DOHH2 (cell line): ENCODE measurements at regions not wholly inside any gene's neighbourhood (a gene's known extent, or its start where the extent isn't known, plus 50 kb on each side); places are given as distances from the start of the nearest gene placed in this dataset.

Source experiments
- H3F3A ChIP-seq: fragments of 200-600 bp; sonication (generic), shearing (Covaris generic); 2 replicates; pipeline ENCODE4 v1.6.0; 2016; ENCODE audit warnings: antibody characterized with exemption, mild to moderate bottlenecking; ENCODE audit not compliant: control insufficient read depth, insufficient read depth
- H3K27ac ChIP-seq: fragments of 200-600 bp; sonication (generic); 2 replicates; pipeline ENCODE4 v1.5.1; 2014; ENCODE audit warnings: low read depth, mild to moderate bottlenecking, low read length, moderate library complexity
- H3K27me3 ChIP-seq: fragments of 200-600 bp; sonication (generic); 2 replicates; pipeline ENCODE4 v1.6.1; 2014; ENCODE audit warnings: mild to moderate bottlenecking, low read length, mixed read lengths; ENCODE audit not compliant: control insufficient read depth
- H3K36me3 ChIP-seq: fragments of 200-600 bp; sonication (generic); 2 replicates; pipeline ENCODE4 v1.6.1; 2014; ENCODE audit warnings: mild to moderate bottlenecking, low read length, moderate library complexity, mixed read lengths; ENCODE audit not compliant: control insufficient read depth
- H3K4me1 ChIP-seq: fragments of 200-600 bp; sonication (generic); 2 replicates; pipeline ENCODE4 v1.6.1; 2014; ENCODE audit warnings: mild to moderate bottlenecking, low read length, mixed read lengths; ENCODE audit not compliant: control insufficient read depth
- H3K4me2 ChIP-seq: fragments of 200-600 bp; sonication (generic); 2 replicates; pipeline ENCODE4 v1.6.0; 2014; ENCODE audit warnings: mild to moderate bottlenecking, low read length, moderate library complexity
- H3K4me3 ChIP-seq: fragments of 200-600 bp; sonication (generic); 2 replicates; pipeline ENCODE4 v1.5.1; 2014; ENCODE audit warnings: mild to moderate bottlenecking, low read length, mixed read lengths
- H3K79me2 ChIP-seq: fragments of 200-600 bp; sonication (generic); 2 replicates; pipeline ENCODE4 v1.6.1; 2014; ENCODE audit warnings: mild to moderate bottlenecking, low read length, mixed read lengths; ENCODE audit not compliant: control insufficient read depth
- H3K9me2 ChIP-seq: fragments of 200-600 bp; sonication (generic); replicated peaks from 2 replicates; pipeline ENCODE4 v1.6.1; 2014; ENCODE audit warnings: mild to moderate bottlenecking, low read length, mixed read lengths; ENCODE audit not compliant: control insufficient read depth
- H3K9me3 ChIP-seq: fragments of 200-600 bp; sonication (generic); 2 replicates; pipeline ENCODE4 v1.6.1; 2014; ENCODE audit warnings: antibody characterized with exemption, low read length, mixed read lengths; ENCODE audit not compliant: control insufficient read depth, insufficient read depth
- H4K20me1 ChIP-seq: fragments of 200-600 bp; sonication (generic); 2 replicates; pipeline ENCODE4 v1.6.0; 2014; ENCODE audit warnings: low read depth, mild to moderate bottlenecking, antibody characterized with exemption, low read length, moderate library complexity; ENCODE audit not compliant: control insufficient read depth, insufficient read depth
- EZH2phosphoT487 ChIP-seq: fragments of 200-600 bp; sonication (generic); IDR thresholded peaks from 2 replicates; pipeline ENCODE4 v1.6.1; 2017; ENCODE audit warnings: borderline replicate concordance, mild to moderate bottlenecking, antibody characterized with exemption, low read length, moderate library complexity, mixed read lengths
- TF ChIP-seq, protein P1 (sequence below): fragments of 200-600 bp; sonication (generic); IDR thresholded peaks from one replicate; pipeline ENCODE4 v1.5.1; 2014; ENCODE audit warnings: antibody characterized with exemption, mild to moderate bottlenecking, low read depth, low read length; ENCODE audit not compliant: poor library complexity, severe bottlenecking

- Histone ChIP-seq H3K36me3 (no peaks in the 10 kb centered on the region), H3K79me2 (no peaks in the 10 kb centered on the region), H3F3A (no peaks in the 10 kb centered on the region), H3K9me3 (no peaks in the 10 kb centered on the region), H3K4me1 (no peaks in the 10 kb centered on the region), H3K27me3 (peaks cover 28% of the 10 kb centered on the region), H3K4me3 (no peak overlapping the region), H4K20me1 (no peaks in the 10 kb centered on the region), H3K9me2 (no peaks in the 10 kb centered on the region), H3K4me2 (no peak overlapping the region), H3K27ac (no peak overlapping the region)
- TF ChIP-seq, protein P1, sequence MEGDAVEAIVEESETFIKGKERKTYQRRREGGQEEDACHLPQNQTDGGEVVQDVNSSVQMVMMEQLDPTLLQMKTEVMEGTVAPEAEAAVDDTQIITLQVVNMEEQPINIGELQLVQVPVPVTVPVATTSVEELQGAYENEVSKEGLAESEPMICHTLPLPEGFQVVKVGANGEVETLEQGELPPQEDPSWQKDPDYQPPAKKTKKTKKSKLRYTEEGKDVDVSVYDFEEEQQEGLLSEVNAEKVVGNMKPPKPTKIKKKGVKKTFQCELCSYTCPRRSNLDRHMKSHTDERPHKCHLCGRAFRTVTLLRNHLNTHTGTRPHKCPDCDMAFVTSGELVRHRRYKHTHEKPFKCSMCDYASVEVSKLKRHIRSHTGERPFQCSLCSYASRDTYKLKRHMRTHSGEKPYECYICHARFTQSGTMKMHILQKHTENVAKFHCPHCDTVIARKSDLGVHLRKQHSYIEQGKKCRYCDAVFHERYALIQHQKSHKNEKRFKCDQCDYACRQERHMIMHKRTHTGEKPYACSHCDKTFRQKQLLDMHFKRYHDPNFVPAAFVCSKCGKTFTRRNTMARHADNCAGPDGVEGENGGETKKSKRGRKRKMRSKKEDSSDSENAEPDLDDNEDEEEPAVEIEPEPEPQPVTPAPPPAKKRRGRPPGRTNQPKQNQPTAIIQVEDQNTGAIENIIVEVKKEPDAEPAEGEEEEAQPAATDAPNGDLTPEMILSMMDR: no peak
- no peak for TF ChIP-seq EZH2phosphoT487
These were observed 225.3 kb upstream of the IRF2BP2 start for GRCh38 chr1:234835239-234835638.

GRCh38 chr1:234833646-234834045 lies 223.7 kb upstream of the IRF2BP2 start:
- Histone ChIP-seq H3K79me2 (no peaks in the 10 kb centered on the region), H3K4me2 (no peak overlapping the region), H3K9me2 (no peaks in the 10 kb centered on the region), H3K27ac (no peak overlapping the region), H3K36me3 (no peaks in the 10 kb centered on the region), H4K20me1 (no peaks in the 10 kb centered on the region), H3F3A (no peaks in the 10 kb centered on the region), H3K9me3 (no peaks in the 10 kb centered on the region), H3K4me1 (no peaks in the 10 kb centered on the region), H3K4me3 (no peak overlapping the region), H3K27me3 (peaks cover 22% of the 10 kb centered on the region)
- TF ChIP-seq, protein P1: no peak
- no peak for TF ChIP-seq EZH2phosphoT487

GRCh38 chr1:234833118-234833517 lies 223.1 kb upstream of the IRF2BP2 start:
- no peak overlapping the region for H3K4me2 ChIP-seq
- H3K4me1 ChIP-seq: no peaks in the 10 kb centered on the region
- peaks cover 18% of the 10 kb centered on the region for H3K27me3 ChIP-seq
- H3K4me3 ChIP-seq: no peak overlapping the region
- TF ChIP-seq EZH2phosphoT487: no peak
- TF ChIP-seq, protein P1: no peak
- H3F3A ChIP-seq: no peaks in the 10 kb centered on the region
- no peaks in the 10 kb centered on the region for H3K9me2 ChIP-seq
- no peak overlapping the region for H3K27ac ChIP-seq
- H4K20me1 ChIP-seq: no peaks in the 10 kb centered on the region
- no peaks in the 10 kb centered on the region for H3K36me3 ChIP-seq
- no peaks in the 10 kb centered on the region for H3K79me2 ChIP-seq
- no peaks in the 10 kb centered on the region for H3K9me3 ChIP-seq
